Keratinocyte (primary cell): ENCODE measurements at regions not wholly inside any gene's neighbourhood (a gene's known extent, or its start where the extent isn't known, plus 50 kb on each side); places are given as distances from the start of the nearest gene placed in this dataset.

Experiments used
- EZH2 ChIP-seq: IDR thresholded peaks from one replicate; pipeline ENCODE4 v1.6.1; 2012; ENCODE audit warnings: inconsistent platforms, mild to moderate bottlenecking, low read length, moderate library complexity
- TF ChIP-seq, protein P1 (sequence below), 3 experiments: IDR thresholded peaks in 1 of 3; conservative IDR thresholded peaks in 1 of 3; optimal IDR thresholded peaks in 1 of 3; 2 replicates in 2 of 3; 3 replicates in 1 of 3; pipeline versions ENCODE3 to v1.5.1; 2011; ENCODE audit warnings: low read length in 3 of 3, mild to moderate bottlenecking in 3 of 3, moderate library complexity in 2 of 3, control low read depth in 1 of 3, inconsistent platforms in 1 of 3; ENCODE audit not compliant: insufficient read depth in 2 of 3; ENCODE audit errors: extremely low read depth in 1 of 3

DNA sequence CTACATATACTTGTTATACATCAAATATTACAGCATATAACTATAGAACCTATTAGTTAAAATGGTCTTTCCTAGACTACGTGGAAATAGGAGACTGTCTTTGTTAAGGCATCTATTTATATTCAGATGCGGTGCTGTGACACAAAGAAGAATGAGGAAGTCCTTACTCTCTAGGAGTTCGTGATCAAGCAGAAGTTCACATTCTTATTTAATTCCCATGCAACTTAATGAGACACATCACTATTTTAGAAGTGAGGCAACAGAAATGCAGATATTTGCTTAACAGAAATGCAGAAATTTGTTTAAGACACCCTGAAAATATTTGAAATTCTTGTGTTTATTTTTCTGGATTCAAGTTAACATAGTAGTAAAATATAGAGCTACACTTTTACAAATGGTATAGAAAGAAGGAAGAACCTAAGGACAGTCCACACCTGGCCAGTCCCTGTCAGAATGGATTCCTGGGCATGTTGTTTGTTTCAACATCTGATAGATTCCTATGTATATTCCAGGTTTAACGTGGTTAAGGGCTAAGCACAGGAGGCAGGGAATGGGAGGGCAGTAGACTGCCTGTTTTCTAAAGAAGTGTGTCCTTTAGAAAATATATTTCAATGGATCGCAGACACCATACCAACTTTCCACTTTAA is 70.6 kb upstream of the NXPH1 start:
- TF ChIP-seq, protein P1, sequence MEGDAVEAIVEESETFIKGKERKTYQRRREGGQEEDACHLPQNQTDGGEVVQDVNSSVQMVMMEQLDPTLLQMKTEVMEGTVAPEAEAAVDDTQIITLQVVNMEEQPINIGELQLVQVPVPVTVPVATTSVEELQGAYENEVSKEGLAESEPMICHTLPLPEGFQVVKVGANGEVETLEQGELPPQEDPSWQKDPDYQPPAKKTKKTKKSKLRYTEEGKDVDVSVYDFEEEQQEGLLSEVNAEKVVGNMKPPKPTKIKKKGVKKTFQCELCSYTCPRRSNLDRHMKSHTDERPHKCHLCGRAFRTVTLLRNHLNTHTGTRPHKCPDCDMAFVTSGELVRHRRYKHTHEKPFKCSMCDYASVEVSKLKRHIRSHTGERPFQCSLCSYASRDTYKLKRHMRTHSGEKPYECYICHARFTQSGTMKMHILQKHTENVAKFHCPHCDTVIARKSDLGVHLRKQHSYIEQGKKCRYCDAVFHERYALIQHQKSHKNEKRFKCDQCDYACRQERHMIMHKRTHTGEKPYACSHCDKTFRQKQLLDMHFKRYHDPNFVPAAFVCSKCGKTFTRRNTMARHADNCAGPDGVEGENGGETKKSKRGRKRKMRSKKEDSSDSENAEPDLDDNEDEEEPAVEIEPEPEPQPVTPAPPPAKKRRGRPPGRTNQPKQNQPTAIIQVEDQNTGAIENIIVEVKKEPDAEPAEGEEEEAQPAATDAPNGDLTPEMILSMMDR (optimal IDR thresholded peaks at IDR 0.05 in 1 of 3, IDR thresholded peaks at IDR 0.05 in 1 of 3, conservative IDR thresholded peaks at IDR 0.05 in 1 of 3; ENCODE audit: extremely low read depth in 1 of 3, insufficient read depth in 2 of 3, low read length in 3 of 3), result no peak
- no peak for TF ChIP-seq EZH2
